Islet of Langerhans (tissue), 1 donor: ENCODE measurements at regions not wholly inside any gene's neighbourhood (a gene's known extent, or its start where the extent isn't known, plus 50 kb on each side); places are given as distances from the start of the nearest gene placed in this dataset.
"Not testable (repeated sequence)": the region's sequence is repeated elsewhere in the genome, so short reads cannot be mapped to it uniquely, and the experiment has no call there.

ENCODE experiments used
- FAIRE-seq: peaks from one replicate; lab custom pipeline; 2011; peaks lifted over from hg19 to GRCh38; lab: Jason Lieb, UNC

GRCh38 chr7:113783403-113783802 is 135.4 kb downstream of the PPP1R3A start:
- FAIRE-seq = no peak

- FAIRE-seq = no peak
Observed at GRCh38 chr7:113775804-113776203, 143.0 kb downstream of the PPP1R3A start.

GRCh38 chr7:113775401-113775800 is 143.4 kb downstream of the PPP1R3A start:
- no peak for FAIRE-seq

- peak; percentile 86 for FAIRE-seq
Observed at GRCh38 chr7:113774182-113774807, 144.5 kb downstream of the PPP1R3A start.

- FAIRE-seq = no peak
Observed at GRCh38 chr7:113770146-113770738, 148.6 kb downstream of the PPP1R3A start.

- no peak for FAIRE-seq
Observed at GRCh38 chr7:113768387-113768786, 150.4 kb downstream of the PPP1R3A start.

GRCh38 chr7:113764401-113765035 is 154.3 kb downstream of the PPP1R3A start:
- FAIRE-seq = peak; percentile 61

GRCh38 chr7:113763226-113763625 is 155.6 kb downstream of the PPP1R3A start:
- FAIRE-seq = no peak

GRCh38 chr7:113756250-113756649 is 162.6 kb downstream of the PPP1R3A start:
- no peak for FAIRE-seq

GRCh38 chr7:113752689-113753088 is 166.1 kb downstream of the PPP1R3A start:
- no peak for FAIRE-seq

- FAIRE-seq = no peak
Observed at GRCh38 chr7:113752289-113752688, 166.5 kb downstream of the PPP1R3A start.

- FAIRE-seq = no peak
Observed at GRCh38 chr7:113751547-113751946, 167.3 kb downstream of the PPP1R3A start.

- FAIRE-seq = not testable (repeated sequence)
Observed at GRCh38 chr7:113748385-113748784, 170.4 kb downstream of the PPP1R3A start.

GRCh38 chr7:113742946-113743431 is 175.8 kb downstream of the PPP1R3A start:
- FAIRE-seq = not testable (repeated sequence)

GRCh38 chr7:113742377-113742776 is 176.4 kb downstream of the PPP1R3A start:
- no peak for FAIRE-seq

GRCh38 chr7:113731571-113731970 is 187.2 kb downstream of the PPP1R3A start:
- FAIRE-seq = no peak

- FAIRE-seq = peak; percentile 58
Observed at GRCh38 chr7:113730309-113730955, 188.4 kb downstream of the PPP1R3A start.

- FAIRE-seq = no peak
Observed at GRCh38 chr7:113727486-113727885, 191.3 kb downstream of the PPP1R3A start.

- peak; percentile 41 for FAIRE-seq
Observed at GRCh38 chr7:113722006-113722405, 196.8 kb downstream of the PPP1R3A start.

- no peak for FAIRE-seq
Observed at GRCh38 chr7:113717739-113718138, 201.1 kb downstream of the PPP1R3A start.

GRCh38 chr7:113715981-113716856 is 202.6 kb downstream of the PPP1R3A start:
- FAIRE-seq = peak; percentile 79

- FAIRE-seq = no peak
Observed at GRCh38 chr7:113715262-113715661, 203.5 kb downstream of the PPP1R3A start.
